ENCODE measurements at regions not wholly inside any gene's neighbourhood (a gene's known extent, or its start where the extent isn't known, plus 50 kb on each side); places are given as distances from the start of the nearest gene placed in this dataset.

DNA sequence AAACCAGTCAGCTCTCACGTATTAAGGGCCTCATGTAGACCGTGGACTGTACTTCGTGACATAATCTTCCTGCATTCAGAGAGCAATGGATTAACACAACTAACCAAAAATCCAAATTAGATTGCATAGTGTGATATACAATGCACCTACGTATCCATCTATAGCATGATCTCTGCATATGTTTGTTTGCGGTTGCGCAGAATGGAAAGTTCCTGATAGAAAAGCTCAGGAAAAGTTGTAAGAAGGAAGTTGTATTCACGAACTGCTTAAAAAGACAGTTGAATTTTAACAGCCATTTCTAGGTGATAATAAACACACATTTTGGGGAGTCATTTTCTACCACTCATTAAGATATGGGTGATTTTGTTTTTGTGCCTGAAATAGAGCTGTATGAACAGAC is 869.0 kb downstream of the TLE4 start:
- Histone ChIP-seq H3K27ac (ENCODE audit: low read length) (no peak overlapping the region), H3K36me3 (ENCODE audit: control insufficient read depth, insufficient read depth, low read length) (no peaks in the 10 kb centered on the region), H3K4me1 (ENCODE audit: control insufficient read depth, insufficient read depth, low read length) (no peaks in the 10 kb centered on the region), H3K4me3 (ENCODE audit: low read depth in 2 of 2, low read length in 2 of 2) (no peak overlapping the region), H3K27me3 (ENCODE audit: control insufficient read depth, insufficient read depth, low read length) (no peaks in the 10 kb centered on the region), H3K9me3 (ENCODE audit: control insufficient read depth, insufficient read depth, low read depth, low read length) (no peaks in the 10 kb centered on the region)
- POLR2A ChIA-PET = no interaction called here
- in situ Hi-C loops (cut with HindIII; ENCODE audit: low pct_unique_long_range_greater_than_20kb, low sequenced_read_pairs) = no loop called here
- intact Hi-C loops (cut with micrococcal nuclease; ENCODE audit: unreplicated experiment) = no loop called here
- CTCF ChIA-PET = no interaction called here
- ATAC-seq = no peak
- TF ChIP-seq SIN3A (IDR thresholded peaks at IDR 0.05; ENCODE audit: borderline replicate concordance, insufficient read depth, low read depth, low read length) (no peak), POLR2AphosphoS5 (IDR thresholded peaks at IDR 0.05; ENCODE audit: low read depth, low read length) (no peak), TCF7L2 (IDR thresholded peaks at IDR 0.05; ENCODE audit: low read depth, low read length) (no peak)
- TF ChIP-seq, protein P1, sequence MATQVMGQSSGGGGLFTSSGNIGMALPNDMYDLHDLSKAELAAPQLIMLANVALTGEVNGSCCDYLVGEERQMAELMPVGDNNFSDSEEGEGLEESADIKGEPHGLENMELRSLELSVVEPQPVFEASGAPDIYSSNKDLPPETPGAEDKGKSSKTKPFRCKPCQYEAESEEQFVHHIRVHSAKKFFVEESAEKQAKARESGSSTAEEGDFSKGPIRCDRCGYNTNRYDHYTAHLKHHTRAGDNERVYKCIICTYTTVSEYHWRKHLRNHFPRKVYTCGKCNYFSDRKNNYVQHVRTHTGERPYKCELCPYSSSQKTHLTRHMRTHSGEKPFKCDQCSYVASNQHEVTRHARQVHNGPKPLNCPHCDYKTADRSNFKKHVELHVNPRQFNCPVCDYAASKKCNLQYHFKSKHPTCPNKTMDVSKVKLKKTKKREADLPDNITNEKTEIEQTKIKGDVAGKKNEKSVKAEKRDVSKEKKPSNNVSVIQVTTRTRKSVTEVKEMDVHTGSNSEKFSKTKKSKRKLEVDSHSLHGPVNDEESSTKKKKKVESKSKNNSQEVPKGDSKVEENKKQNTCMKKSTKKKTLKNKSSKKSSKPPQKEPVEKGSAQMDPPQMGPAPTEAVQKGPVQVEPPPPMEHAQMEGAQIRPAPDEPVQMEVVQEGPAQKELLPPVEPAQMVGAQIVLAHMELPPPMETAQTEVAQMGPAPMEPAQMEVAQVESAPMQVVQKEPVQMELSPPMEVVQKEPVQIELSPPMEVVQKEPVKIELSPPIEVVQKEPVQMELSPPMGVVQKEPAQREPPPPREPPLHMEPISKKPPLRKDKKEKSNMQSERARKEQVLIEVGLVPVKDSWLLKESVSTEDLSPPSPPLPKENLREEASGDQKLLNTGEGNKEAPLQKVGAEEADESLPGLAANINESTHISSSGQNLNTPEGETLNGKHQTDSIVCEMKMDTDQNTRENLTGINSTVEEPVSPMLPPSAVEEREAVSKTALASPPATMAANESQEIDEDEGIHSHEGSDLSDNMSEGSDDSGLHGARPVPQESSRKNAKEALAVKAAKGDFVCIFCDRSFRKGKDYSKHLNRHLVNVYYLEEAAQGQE (IDR thresholded peaks at IDR 0.05; ENCODE audit: insufficient read depth in 1 of 2, low read depth in 2 of 2, low read length in 1 of 2) = no peak
- TF ChIP-seq, protein P2, sequence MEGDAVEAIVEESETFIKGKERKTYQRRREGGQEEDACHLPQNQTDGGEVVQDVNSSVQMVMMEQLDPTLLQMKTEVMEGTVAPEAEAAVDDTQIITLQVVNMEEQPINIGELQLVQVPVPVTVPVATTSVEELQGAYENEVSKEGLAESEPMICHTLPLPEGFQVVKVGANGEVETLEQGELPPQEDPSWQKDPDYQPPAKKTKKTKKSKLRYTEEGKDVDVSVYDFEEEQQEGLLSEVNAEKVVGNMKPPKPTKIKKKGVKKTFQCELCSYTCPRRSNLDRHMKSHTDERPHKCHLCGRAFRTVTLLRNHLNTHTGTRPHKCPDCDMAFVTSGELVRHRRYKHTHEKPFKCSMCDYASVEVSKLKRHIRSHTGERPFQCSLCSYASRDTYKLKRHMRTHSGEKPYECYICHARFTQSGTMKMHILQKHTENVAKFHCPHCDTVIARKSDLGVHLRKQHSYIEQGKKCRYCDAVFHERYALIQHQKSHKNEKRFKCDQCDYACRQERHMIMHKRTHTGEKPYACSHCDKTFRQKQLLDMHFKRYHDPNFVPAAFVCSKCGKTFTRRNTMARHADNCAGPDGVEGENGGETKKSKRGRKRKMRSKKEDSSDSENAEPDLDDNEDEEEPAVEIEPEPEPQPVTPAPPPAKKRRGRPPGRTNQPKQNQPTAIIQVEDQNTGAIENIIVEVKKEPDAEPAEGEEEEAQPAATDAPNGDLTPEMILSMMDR (IDR thresholded peaks at IDR 0.05) = no peak
- no TSS peak for BruUV-seq (replicated peaks)
- DNase-seq (ENCODE audit: low read depth, low spot score) = no peak

DNA sequence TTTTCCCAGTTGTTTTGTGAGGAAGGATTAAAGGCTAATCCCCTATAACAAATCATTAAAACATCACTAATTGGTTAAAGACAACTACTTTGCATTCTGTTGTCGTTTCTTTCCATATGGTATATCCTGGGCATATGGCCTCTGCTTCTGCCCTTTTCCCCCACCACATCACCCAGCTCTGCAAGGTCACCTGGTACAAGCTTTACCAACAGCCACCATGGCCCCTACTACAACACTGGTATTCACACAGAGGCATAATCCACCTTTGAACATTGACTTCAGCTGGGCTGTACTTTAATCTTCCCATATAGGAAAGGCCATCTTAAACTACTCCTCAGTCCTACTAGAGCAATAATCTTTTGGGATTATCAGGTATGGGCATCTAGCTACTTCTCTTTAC is 866.1 kb downstream of the TLE4 start:
- ChIA-PET CTCF (no interaction called here), POLR2A (no interaction called here)
- H3K27me3 ChIP-seq (ENCODE audit: control insufficient read depth, insufficient read depth, low read length) = no peaks in the 10 kb centered on the region
- DNase-seq (ENCODE audit: low read depth, low spot score) (no peak), ATAC-seq (no peak)
- TF ChIP-seq POLR2AphosphoS5 (IDR thresholded peaks at IDR 0.05; ENCODE audit: low read depth, low read length) (no peak), TCF7L2 (IDR thresholded peaks at IDR 0.05; ENCODE audit: low read depth, low read length) (no peak), SIN3A (IDR thresholded peaks at IDR 0.05; ENCODE audit: borderline replicate concordance, insufficient read depth, low read depth, low read length) (no peak)
- TF ChIP-seq, protein P1 (IDR thresholded peaks at IDR 0.05; ENCODE audit: insufficient read depth in 1 of 2, low read depth in 2 of 2, low read length in 1 of 2) = no peak
- TF ChIP-seq, protein P2 (IDR thresholded peaks at IDR 0.05) = no peak
- no peak overlapping the region for H3K27ac ChIP-seq (ENCODE audit: low read length)
- BruUV-seq (replicated peaks) = no TSS peak
- no peak overlapping the region for H3K4me3 ChIP-seq (ENCODE audit: low read depth in 2 of 2, low read length in 2 of 2)
- no peaks in the 10 kb centered on the region for H3K36me3 ChIP-seq (ENCODE audit: control insufficient read depth, insufficient read depth, low read length)
- no peaks in the 10 kb centered on the region for H3K9me3 ChIP-seq (ENCODE audit: control insufficient read depth, insufficient read depth, low read depth, low read length)
- intact Hi-C loops (cut with micrococcal nuclease; ENCODE audit: unreplicated experiment) = no loop called here
- in situ Hi-C loops (cut with HindIII; ENCODE audit: low pct_unique_long_range_greater_than_20kb, low sequenced_read_pairs) = no loop called here
- H3K4me1 ChIP-seq (ENCODE audit: control insufficient read depth, insufficient read depth, low read length) = no peaks in the 10 kb centered on the region

Data from Panc1 (cell line).